ENCODE measurements at regions not wholly inside any gene's neighbourhood (a gene's known extent, or its start where the extent isn't known, plus 50 kb on each side); places are given as distances from the start of the nearest gene placed in this dataset.

GRCh38 chr17:63293323-63294075 is 152.6 kb downstream of the CYB561 start:
- CTCF ChIA-PET: interaction anchor here (0.6 to 1.7 kb wide), 3 partner anchors 24 to 113 kb away, joined by 3 to 8 read pairs (median 4); no protein-coding TSS in a partner anchor
- peak overlapping the region; percentile 73 to 89 for H3K27ac ChIP-seq (ENCODE audit: low read depth in 2 of 2, low read length in 1 of 2)
- no peaks in the 10 kb centered on the region for H4K20me1 ChIP-seq (ENCODE audit: insufficient read depth)
- H2AFZ ChIP-seq (ENCODE audit: low read depth): no peak overlapping the region
- peaks cover 48% of the 10 kb centered on the region for H3F3A ChIP-seq (replicated peaks; ENCODE audit: insufficient read depth)
- POLR2A ChIA-PET: interaction anchor here (0.8 kb wide), 1 partner anchor 604 kb away, joined by 3 read pairs; no protein-coding TSS in a partner anchor
- DNase-seq: no peak
- H3K9me2 ChIP-seq: no peaks in the 10 kb centered on the region
- peak overlapping the region; percentile 9; the same call in 1 of the 2 replicates for H3K9ac ChIP-seq
- H3K36me3 ChIP-seq (replicated peaks in 1 of 2; ENCODE audit: control insufficient read depth in 1 of 2, insufficient read depth in 2 of 2, low read length in 1 of 2): peaks cover 14 to 57% of the 10 kb centered on the region in 2 experiments
- WGBS (ENCODE audit: low lambda C conversion rate): 58% methylated on average over 4 of the region's 4 CpGs
- H3K79me2 ChIP-seq (ENCODE audit: insufficient read depth): peaks cover 38% of the 10 kb centered on the region
- peaks cover 10 to 23% of the 10 kb centered on the region in 2 experiments; a peak in 3 of 4 replicates for H3K4me1 ChIP-seq (ENCODE audit: control insufficient read depth in 1 of 2, insufficient read depth in 2 of 2, low read depth in 1 of 2, low read length in 1 of 2)
- peaks cover 16% of the 10 kb centered on the region; the same call in 1 of the 2 replicates for H3K9me3 ChIP-seq
- no peaks in the 10 kb centered on the region for H3K27me3 ChIP-seq (ENCODE audit: insufficient read depth)
- H3K4me3 ChIP-seq (ENCODE audit: low read depth in 2 of 2, low read length in 1 of 2): no peak overlapping the region
- H3K4me2 ChIP-seq: peak overlapping the region; percentile 33
- TF ChIP-seq SIN3A (IDR thresholded peaks at IDR 0.05; ENCODE audit: borderline replicate concordance, low read depth, low read length) (0 out of 2 replicates have a peak, but pooled peaks have one; percentile 27), GABPA (IDR thresholded peaks at IDR 0.05; ENCODE audit: low read depth) (no peak; the same call in 1 of the 2 replicates), FOXM1 (IDR thresholded peaks at IDR 0.05; ENCODE audit: low read depth) (no peak), RFX5 (IDR thresholded peaks at IDR 0.05; ENCODE audit: low read length) (no peak), MEF2A (IDR thresholded peaks at IDR 0.05; ENCODE audit: borderline replicate concordance, low read depth) (no peak), ZBTB33 (IDR thresholded peaks at IDR 0.05; ENCODE audit: borderline replicate concordance, low read depth) (no peak), RAD21 (IDR thresholded peaks at IDR 0.05; ENCODE audit: low read length) (no peak), POLR2AphosphoS5 (IDR thresholded peaks at IDR 0.05; ENCODE audit: low read depth, low read length) (peak; percentile 19; the same call in 1 of the 2 replicates), EZH2phosphoT487 (IDR thresholded peaks at IDR 0.05; ENCODE audit: borderline replicate concordance, low read depth) (no peak), FOXJ3 (CRISPR knock-in tag; IDR thresholded peaks at IDR 0.05) (no peak), MAX (IDR thresholded peaks at IDR 0.05; ENCODE audit: low read depth) (no peak), PBX3 (IDR thresholded peaks at IDR 0.05) (peak; percentile 86), TCF12 (IDR thresholded peaks at IDR 0.05) (peak; percentile 85), YY1 (IDR thresholded peaks at IDR 0.05; ENCODE audit: low read depth) (no peak), TAF1 (IDR thresholded peaks at IDR 0.05; ENCODE audit: borderline replicate concordance, low read depth, low read length) (no peak), EP300 (IDR thresholded peaks at IDR 0.05; ENCODE audit: borderline replicate concordance in 1 of 2, low read depth in 1 of 2, low read length in 1 of 2) (peak in 1 of 2 experiments; percentile 76; a peak in 2 of 4 replicates), NRF1 (IDR thresholded peaks at IDR 0.05; ENCODE audit: low read depth, low read length) (no peak), TEAD4 (IDR thresholded peaks at IDR 0.05; ENCODE audit: borderline replicate concordance, insufficient read depth) (peak; percentile 75; the same call in 1 of the 2 replicates), SMC3 (IDR thresholded peaks at IDR 0.05; ENCODE audit: low read depth, low read length) (no peak), MXI1 (IDR thresholded peaks at IDR 0.05; ENCODE audit: low read depth, low read length) (no peak), USF1 (IDR thresholded peaks at IDR 0.05; ENCODE audit: borderline replicate concordance, low read depth) (no peak), JUND (IDR thresholded peaks at IDR 0.05) (peak; percentile 76), USF2 (IDR thresholded peaks at IDR 0.05; ENCODE audit: borderline replicate concordance, low read depth, low read length) (no peak), NFIC (IDR thresholded peaks at IDR 0.05; ENCODE audit: borderline replicate concordance) (peak; percentile 83; the same call in 1 of the 2 replicates), FOSL2 (IDR thresholded peaks at IDR 0.05; ENCODE audit: borderline replicate concordance, low read depth) (peak; percentile 75)
- TF ChIP-seq, protein P1, sequence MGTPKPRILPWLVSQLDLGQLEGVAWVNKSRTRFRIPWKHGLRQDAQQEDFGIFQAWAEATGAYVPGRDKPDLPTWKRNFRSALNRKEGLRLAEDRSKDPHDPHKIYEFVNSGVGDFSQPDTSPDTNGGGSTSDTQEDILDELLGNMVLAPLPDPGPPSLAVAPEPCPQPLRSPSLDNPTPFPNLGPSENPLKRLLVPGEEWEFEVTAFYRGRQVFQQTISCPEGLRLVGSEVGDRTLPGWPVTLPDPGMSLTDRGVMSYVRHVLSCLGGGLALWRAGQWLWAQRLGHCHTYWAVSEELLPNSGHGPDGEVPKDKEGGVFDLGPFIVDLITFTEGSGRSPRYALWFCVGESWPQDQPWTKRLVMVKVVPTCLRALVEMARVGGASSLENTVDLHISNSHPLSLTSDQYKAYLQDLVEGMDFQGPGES (IDR thresholded peaks at IDR 0.05; ENCODE audit: low read depth, low read length): no peak
